ENCODE measurements at regions not wholly inside any gene's neighbourhood (a gene's known extent, or its start where the extent isn't known, plus 50 kb on each side); places are given as distances from the start of the nearest gene placed in this dataset.
"Not testable (repeated sequence)": the region's sequence is repeated elsewhere in the genome, so short reads cannot be mapped to it uniquely, and the experiment has no call there.

GRCh38 chr9:85792057-85792456, 50.3 kb upstream of the AGTPBP1 start:
- not testable (repeated sequence) for DNase-seq

GRCh38 chr9:85802978-85803695, 61.4 kb upstream of the AGTPBP1 start:
- DNase-seq = peak; percentile 54

- DNase-seq = not testable (repeated sequence)
These were observed 63.0 kb upstream of the AGTPBP1 start for GRCh38 chr9:85804847-85805133.

GRCh38 chr9:85805134-85806005, 63.6 kb upstream of the AGTPBP1 start:
- peak; percentile 90 for DNase-seq

GRCh38 chr9:85808329-85808728, 66.6 kb upstream of the AGTPBP1 start:
- DNase-seq = not testable (repeated sequence)

GRCh38 chr9:85813388-85813787, 71.6 kb upstream of the AGTPBP1 start:
- not testable (repeated sequence) for DNase-seq

GRCh38 chr9:85814800-85815199, 73.0 kb upstream of the AGTPBP1 start:
- DNase-seq = not testable (repeated sequence)

- DNase-seq = not testable (repeated sequence)
These were observed 77.2 kb upstream of the AGTPBP1 start for GRCh38 chr9:85818971-85819370.

GRCh38 chr9:85820598-85820997, 78.8 kb upstream of the AGTPBP1 start:
- DNase-seq = not testable (repeated sequence)

GRCh38 chr9:85824949-85825348, 83.2 kb upstream of the AGTPBP1 start:
- not testable (repeated sequence) for DNase-seq

GRCh38 chr9:85834591-85834990, 92.8 kb upstream of the AGTPBP1 start:
- DNase-seq = not testable (repeated sequence)

GRCh38 chr9:85843949-85844348, 97.0 kb upstream of the NAA35 start:
- DNase-seq = not testable (repeated sequence)

GRCh38 chr9:85847782-85848181, 93.2 kb upstream of the NAA35 start:
- not testable (repeated sequence) for DNase-seq

GRCh38 chr9:85858056-85858750, 82.7 kb upstream of the NAA35 start:
- no peak for DNase-seq

GRCh38 chr9:85859765-85860164, 81.2 kb upstream of the NAA35 start:
- DNase-seq = no peak

GRCh38 chr9:85861882-85862281, 79.1 kb upstream of the NAA35 start:
- DNase-seq = not testable (repeated sequence)

GRCh38 chr9:85863875-85864274, 77.1 kb upstream of the NAA35 start:
- DNase-seq = no peak

GRCh38 chr9:85871008-85871407, 69.9 kb upstream of the NAA35 start:
- no peak for DNase-seq

- not testable (repeated sequence) for DNase-seq
These were observed 69.3 kb upstream of the NAA35 start for GRCh38 chr9:85871683-85872082.

- DNase-seq = no peak
These were observed 68.5 kb upstream of the NAA35 start for GRCh38 chr9:85872463-85872862.

- no peak for DNase-seq
These were observed 64.3 kb upstream of the NAA35 start for GRCh38 chr9:85876628-85877027.

GRCh38 chr9:85878872-85879597, 61.9 kb upstream of the NAA35 start:
- DNase-seq = not testable (repeated sequence)

- not testable (repeated sequence) for DNase-seq
These were observed 60.4 kb upstream of the NAA35 start for GRCh38 chr9:85880507-85880906.

Data from CD4-positive, alpha-beta T cell treated with Interleukin-17A for 4 hours (primary cell).